HepG2 (cell line): ENCODE measurements at regions not wholly inside any gene's neighbourhood (a gene's known extent, or its start where the extent isn't known, plus 50 kb on each side); places are given as distances from the start of the nearest gene placed in this dataset.
"Not testable (repeated sequence)": the region's sequence is repeated elsewhere in the genome, so short reads cannot be mapped to it uniquely, and the experiment has no call there.

Source experiments
- CHD2 ChIP-seq: IDR thresholded peaks from 2 replicates; pipeline ENCODE4 v1.6.1; 2011; ENCODE audit warnings: low read depth, low read length, improper control_type of control experiment
- ISX ChIP-seq: sonication (generic); formaldehyde crosslinking; conservative IDR thresholded peaks from 2 replicates; pipeline ENCODE4 v1.5.0; 2020; ENCODE audit warnings: missing genetic modification reagents
- KDM1A ChIP-seq: IDR thresholded peaks from 2 replicates; pipeline ENCODE4 v1.6.1; 2016; ENCODE audit warnings: missing compliant biosample characterization
- MEF2D ChIP-seq: sonication (generic); formaldehyde crosslinking; IDR thresholded peaks from 2 replicates; pipeline ENCODE4 v1.5.1; 2020; ENCODE audit warnings: mild to moderate bottlenecking, missing genetic modification reagents
- NR2F2 ChIP-seq: IDR thresholded peaks from 2 replicates; pipeline ENCODE4 v1.6.1; 2012; ENCODE audit warnings: low read depth, inconsistent platforms, borderline replicate concordance
- POLR2A ChIP-seq, 2 experiments: IDR thresholded peaks; 2 replicates each; pipeline ENCODE4 v1.6.1; 2011; ENCODE audit warnings: low read depth in 2 of 2, low read length in 2 of 2, mild to moderate bottlenecking in 1 of 2, moderate library complexity in 1 of 2; ENCODE audit not compliant: insufficient read depth in 1 of 2
- POLR2AphosphoS5 ChIP-seq: IDR thresholded peaks from 2 replicates; pipeline ENCODE4 v1.6.1; 2012; ENCODE audit warnings: low read depth, low read length
- REST ChIP-seq, 2 experiments: IDR thresholded peaks; 2 replicates each; pipeline ENCODE4 v1.6.1; 2011 to 2012; ENCODE audit warnings: low read length in 2 of 2, borderline replicate concordance in 1 of 2, low read depth in 1 of 2, mild to moderate bottlenecking in 1 of 2, moderate library complexity in 1 of 2
- RNF2 ChIP-seq: fragments of 450-650 bp; conservative IDR thresholded peaks from 2 replicates; pipeline ENCODE4 v1.6.1; 2016; ENCODE audit warnings: low read depth
- SMC3 ChIP-seq: IDR thresholded peaks from 2 replicates; pipeline ENCODE4 v1.6.1; 2011; ENCODE audit warnings: low read length, improper control_type of control experiment
- SRF ChIP-seq: IDR thresholded peaks from 2 replicates; pipeline ENCODE4 v1.6.1; 2011; ENCODE audit warnings: mild to moderate bottlenecking, low read depth, low read length, moderate library complexity
- SUZ12 ChIP-seq: fragments of 150-350 bp; IDR thresholded peaks from 2 replicates; pipeline ENCODE4 v1.6.1; 2014; ENCODE audit warnings: low read depth, low read length
- ZNF562 ChIP-seq: sonication (generic); formaldehyde crosslinking; IDR thresholded peaks from 2 replicates; pipeline ENCODE4 v1.8.0; 2022; ENCODE audit warnings: missing genetic modification reagents, borderline replicate concordance
- ZNF678 ChIP-seq: sonication (generic); formaldehyde crosslinking; IDR thresholded peaks from 2 replicates; pipeline ENCODE4 v1.4.0; 2020; ENCODE audit warnings: mild to moderate bottlenecking, missing genetic modification reagents

- TF ChIP-seq SMC3; MEF2D (CRISPR knock-in tag); ISX (CRISPR knock-in tag); ZNF562 (CRISPR knock-in tag); REST (IDR thresholded peaks at IDR 0.05; ENCODE audit: borderline replicate concordance in 1 of 2, low read depth in 1 of 2, low read length in 2 of 2); SUZ12; CHD2; SRF; KDM1A (CRISPR knock-in tag); ZNF678 (CRISPR knock-in tag); NR2F2; RNF2; POLR2AphosphoS5; POLR2A (IDR thresholded peaks at IDR 0.05; ENCODE audit: insufficient read depth in 1 of 2, low read depth in 2 of 2, low read length in 2 of 2): not testable (repeated sequence)
Measured at GRCh38 chr20:25850133-25850532, 153.5 kb upstream of the ZNF337 start.
